NB4 (cell line): ENCODE measurements at regions not wholly inside any gene's neighbourhood (a gene's known extent, or its start where the extent isn't known, plus 50 kb on each side); places are given as distances from the start of the nearest gene placed in this dataset.

Experiments
- POLR2A ChIP-seq: IDR thresholded peaks from 2 replicates; pipeline ENCODE4 v1.6.1; 2011; ENCODE audit warnings: mild to moderate bottlenecking; ENCODE audit not compliant: insufficient read length; ENCODE audit errors: extremely low read depth
- TF ChIP-seq, protein P1 (sequence below): IDR thresholded peaks from one replicate; pipeline ENCODE4 v1.5.1; 2012; ENCODE audit warnings: low read depth, low read length
- TF ChIP-seq, protein P2 (sequence below): IDR thresholded peaks from 2 replicates; pipeline ENCODE4 v1.6.1; 2011; ENCODE audit warnings: low read depth, low read length

DNA sequence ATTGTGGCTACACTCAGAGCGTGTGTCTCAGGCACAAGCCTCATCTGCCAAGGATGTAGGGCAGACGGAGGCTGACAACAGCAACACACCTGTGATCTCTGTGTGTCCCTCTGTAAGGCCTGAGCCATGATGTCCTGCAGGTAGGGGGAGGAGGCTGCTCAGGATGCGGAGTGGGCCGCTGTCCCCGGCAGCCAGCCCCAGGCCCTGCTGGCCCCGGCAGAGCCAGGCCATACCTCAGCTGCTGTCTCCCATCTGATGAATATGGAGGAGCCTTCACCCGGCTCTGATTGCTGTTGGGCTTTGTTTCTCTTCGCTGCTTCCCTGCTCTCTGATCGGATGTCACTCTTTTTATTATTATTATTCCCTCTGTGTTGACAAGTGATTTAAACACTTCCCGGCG, 83.6 kb upstream of the NCAM1 start:
- TF ChIP-seq POLR2A: no peak
- TF ChIP-seq, protein P1, sequence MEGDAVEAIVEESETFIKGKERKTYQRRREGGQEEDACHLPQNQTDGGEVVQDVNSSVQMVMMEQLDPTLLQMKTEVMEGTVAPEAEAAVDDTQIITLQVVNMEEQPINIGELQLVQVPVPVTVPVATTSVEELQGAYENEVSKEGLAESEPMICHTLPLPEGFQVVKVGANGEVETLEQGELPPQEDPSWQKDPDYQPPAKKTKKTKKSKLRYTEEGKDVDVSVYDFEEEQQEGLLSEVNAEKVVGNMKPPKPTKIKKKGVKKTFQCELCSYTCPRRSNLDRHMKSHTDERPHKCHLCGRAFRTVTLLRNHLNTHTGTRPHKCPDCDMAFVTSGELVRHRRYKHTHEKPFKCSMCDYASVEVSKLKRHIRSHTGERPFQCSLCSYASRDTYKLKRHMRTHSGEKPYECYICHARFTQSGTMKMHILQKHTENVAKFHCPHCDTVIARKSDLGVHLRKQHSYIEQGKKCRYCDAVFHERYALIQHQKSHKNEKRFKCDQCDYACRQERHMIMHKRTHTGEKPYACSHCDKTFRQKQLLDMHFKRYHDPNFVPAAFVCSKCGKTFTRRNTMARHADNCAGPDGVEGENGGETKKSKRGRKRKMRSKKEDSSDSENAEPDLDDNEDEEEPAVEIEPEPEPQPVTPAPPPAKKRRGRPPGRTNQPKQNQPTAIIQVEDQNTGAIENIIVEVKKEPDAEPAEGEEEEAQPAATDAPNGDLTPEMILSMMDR: no peak
- TF ChIP-seq, protein P2, sequence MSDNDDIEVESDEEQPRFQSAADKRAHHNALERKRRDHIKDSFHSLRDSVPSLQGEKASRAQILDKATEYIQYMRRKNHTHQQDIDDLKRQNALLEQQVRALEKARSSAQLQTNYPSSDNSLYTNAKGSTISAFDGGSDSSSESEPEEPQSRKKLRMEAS: no peak
